LNCaP clone FGC (cell line): ENCODE measurements at regions not wholly inside any gene's neighbourhood (a gene's known extent, or its start where the extent isn't known, plus 50 kb on each side); places are given as distances from the start of the nearest gene placed in this dataset.

ENCODE experiments used
- DNase-seq: peaks from one replicate; pipeline ENCODE4 v3.0.0-alpha.2; 2011; ENCODE audit warnings: low read depth
- H3K4me3 ChIP-seq: 2 replicates; pipeline ENCODE4 v1.5.1; 2011; ENCODE audit warnings: mild to moderate bottlenecking, low read depth, low read length, control low read depth
- TF ChIP-seq, protein P1 (sequence below): IDR thresholded peaks from 2 replicates; pipeline ENCODE4 v1.5.1; 2012; ENCODE audit warnings: mild to moderate bottlenecking; ENCODE audit not compliant: control insufficient read depth, insufficient read depth; ENCODE audit errors: extremely low read depth

DNA sequence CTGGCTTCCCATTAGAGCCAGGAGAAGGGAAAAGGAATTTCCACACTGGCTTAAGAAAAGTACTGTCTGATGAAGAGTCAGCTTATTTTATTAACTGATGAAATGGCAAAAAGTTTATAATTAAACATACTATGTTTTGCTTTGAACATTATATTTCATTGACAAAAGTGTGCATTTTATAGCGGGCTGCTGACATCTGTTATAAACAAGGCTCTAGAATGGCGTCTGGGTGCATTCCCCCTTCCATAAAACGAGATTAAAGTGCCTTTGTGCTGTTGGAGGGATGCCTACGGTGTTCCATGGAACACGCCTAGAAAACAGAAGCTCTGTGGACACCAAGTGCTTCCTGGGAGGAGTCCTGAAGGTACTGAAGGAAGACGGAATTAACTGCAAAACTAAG, 220.2 kb downstream of the SNX10 start:
- H3K4me3 ChIP-seq, result no peak overlapping the region
- TF ChIP-seq, protein P1, sequence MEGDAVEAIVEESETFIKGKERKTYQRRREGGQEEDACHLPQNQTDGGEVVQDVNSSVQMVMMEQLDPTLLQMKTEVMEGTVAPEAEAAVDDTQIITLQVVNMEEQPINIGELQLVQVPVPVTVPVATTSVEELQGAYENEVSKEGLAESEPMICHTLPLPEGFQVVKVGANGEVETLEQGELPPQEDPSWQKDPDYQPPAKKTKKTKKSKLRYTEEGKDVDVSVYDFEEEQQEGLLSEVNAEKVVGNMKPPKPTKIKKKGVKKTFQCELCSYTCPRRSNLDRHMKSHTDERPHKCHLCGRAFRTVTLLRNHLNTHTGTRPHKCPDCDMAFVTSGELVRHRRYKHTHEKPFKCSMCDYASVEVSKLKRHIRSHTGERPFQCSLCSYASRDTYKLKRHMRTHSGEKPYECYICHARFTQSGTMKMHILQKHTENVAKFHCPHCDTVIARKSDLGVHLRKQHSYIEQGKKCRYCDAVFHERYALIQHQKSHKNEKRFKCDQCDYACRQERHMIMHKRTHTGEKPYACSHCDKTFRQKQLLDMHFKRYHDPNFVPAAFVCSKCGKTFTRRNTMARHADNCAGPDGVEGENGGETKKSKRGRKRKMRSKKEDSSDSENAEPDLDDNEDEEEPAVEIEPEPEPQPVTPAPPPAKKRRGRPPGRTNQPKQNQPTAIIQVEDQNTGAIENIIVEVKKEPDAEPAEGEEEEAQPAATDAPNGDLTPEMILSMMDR, result no peak
- no peak for DNase-seq

DNA sequence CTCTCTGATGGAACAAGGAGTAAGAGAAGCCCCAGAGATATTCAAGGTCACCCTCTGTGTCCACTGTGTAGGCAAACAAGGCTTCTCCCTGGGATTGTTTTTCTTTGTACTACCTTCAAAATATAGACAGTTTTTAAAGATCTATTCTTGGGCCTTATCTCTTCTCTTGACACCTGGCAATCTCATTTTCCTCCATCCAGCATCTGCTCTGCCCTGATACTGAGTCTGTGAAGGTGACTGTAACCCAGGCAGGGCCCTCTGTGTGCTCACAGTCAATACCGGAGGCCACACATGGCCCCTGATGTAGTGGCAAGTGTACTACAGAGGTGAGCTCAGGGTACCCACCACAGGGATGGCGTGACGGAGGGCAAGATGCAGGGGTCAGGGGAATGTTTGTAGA, 221.1 kb downstream of the SNX10 start:
- TF ChIP-seq, protein P1, result no peak
- H3K4me3 ChIP-seq, result no peak overlapping the region
- no peak for DNase-seq

DNA sequence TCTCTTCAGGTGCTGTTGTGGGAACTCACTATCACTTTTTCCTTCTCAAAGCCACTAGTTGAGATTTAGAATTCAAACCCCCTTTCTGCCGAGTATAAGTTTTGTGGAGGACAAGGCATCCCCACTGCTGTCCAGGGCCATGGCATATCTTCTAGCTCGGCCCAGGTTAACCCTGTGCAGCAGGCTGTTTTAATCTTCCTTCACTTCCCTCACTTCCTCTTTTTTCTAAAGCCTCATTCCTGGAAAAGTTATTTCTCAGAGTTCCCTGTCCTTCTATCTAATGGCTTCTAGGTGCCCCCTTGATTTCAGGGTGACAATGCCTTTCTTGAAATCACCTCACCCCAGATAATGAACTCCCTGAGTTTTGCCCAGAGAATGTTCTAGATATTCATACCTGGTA, 222.3 kb downstream of the SNX10 start:
- DNase-seq, result no peak
- TF ChIP-seq, protein P1, result no peak
- no peak overlapping the region for H3K4me3 ChIP-seq

DNA sequence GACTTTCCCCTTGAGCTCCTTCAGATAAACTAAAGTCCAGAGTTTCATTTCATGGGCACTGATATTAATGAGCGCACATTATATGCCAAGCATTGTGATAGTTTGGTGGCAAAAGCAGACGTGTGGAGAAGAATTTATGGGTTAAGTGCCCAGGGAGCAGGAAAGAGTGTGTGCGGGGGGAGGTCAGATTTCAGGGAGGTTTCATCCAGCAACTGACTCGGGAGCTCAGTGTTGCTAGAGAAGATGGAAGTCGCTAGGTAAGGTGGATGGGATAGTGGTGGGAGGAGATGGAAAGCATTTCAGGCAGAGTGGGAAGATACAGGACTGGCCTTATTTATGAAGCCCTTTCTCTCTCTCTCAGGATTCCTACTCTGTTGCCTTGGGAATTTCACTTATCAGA, 223.0 kb downstream of the SNX10 start:
- TF ChIP-seq, protein P1, result no peak
- H3K4me3 ChIP-seq, result no peak overlapping the region
- DNase-seq, result no peak

DNA sequence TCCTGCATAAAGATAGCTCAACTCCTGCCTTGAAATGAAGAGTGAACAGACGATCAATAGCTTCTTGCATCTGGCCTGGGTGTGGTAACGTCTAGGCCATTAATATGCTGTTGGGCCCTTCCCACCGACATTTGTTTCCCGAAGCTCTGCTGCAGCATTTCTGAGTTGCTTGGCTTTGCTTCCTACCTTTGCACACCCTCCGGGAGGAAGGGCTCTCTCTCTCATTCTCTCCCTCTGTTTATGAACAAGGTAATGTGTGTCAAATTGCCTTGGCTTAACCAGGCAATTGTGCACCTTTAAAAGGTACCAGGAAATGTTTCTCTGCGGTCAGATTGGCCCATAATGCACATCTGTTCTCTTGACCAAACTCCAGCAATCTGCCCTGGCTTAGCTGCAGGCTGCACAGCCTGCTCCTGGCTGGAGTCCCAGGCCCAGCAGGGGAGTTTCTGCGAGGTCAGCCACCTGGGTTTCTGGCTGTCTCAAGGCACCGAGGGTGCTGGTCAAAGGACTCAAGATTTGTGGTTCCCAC, 223.7 kb downstream of the SNX10 start:
- DNase-seq, result peak; percentile 96
- H3K4me3 ChIP-seq, result no peak overlapping the region
- TF ChIP-seq, protein P1, result no peak

DNA sequence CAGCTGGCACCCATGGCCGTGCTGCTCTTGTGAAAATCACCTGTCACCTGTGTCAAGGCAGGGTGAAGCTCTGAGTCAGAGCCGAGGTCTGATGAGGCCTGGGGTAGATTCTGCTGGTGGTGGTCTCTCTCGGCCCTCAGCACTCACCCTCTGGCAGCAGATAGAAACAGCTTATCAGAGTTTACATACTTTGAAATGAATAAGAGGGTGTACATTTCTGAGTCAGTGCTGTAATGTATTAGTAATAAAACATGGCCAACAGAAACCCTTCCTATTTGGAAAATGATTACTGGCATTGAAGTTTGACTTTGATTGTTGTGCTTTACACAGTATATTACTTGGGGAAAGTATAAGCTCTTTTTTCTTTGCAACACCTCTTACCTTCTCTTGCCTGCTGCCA, 228.8 kb downstream of the SNX10 start:
- H3K4me3 ChIP-seq, result no peak overlapping the region
- no peak for DNase-seq
- TF ChIP-seq, protein P1, result no peak

DNA sequence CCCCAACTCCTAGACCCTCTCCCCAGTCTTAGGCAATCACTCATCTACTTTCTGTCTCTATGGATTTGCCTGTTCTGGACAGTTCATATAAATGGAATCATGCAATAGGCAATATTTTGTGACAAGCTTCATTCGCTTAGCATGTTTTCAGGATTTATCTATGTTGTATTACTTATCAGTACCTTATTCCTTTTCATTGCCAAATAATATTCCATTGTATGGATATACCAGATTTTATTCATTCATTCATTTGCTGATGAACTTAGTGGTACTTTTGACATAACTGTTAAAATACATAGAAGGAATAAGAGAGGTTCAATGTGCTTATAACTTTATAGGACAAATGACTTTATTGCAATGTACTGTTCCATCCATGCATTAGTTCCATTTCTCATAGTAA, 231.0 kb downstream of the SNX10 start:
- no peak for DNase-seq
- H3K4me3 ChIP-seq, result no peak overlapping the region
- TF ChIP-seq, protein P1, result no peak
